DND-41 (cell line): ENCODE measurements at regions not wholly inside any gene's neighbourhood (a gene's known extent, or its start where the extent isn't known, plus 50 kb on each side); places are given as distances from the start of the nearest gene placed in this dataset.

ENCODE experiments used
- ATAC-seq: fragments of 200-7000 bp; cut with Tn5 transposase; 3 replicates; pipeline ENCODE4 v1.9.1; 2021; ENCODE audit warnings: low read depth; ENCODE audit not compliant: insufficient read depth
- DNase-seq: peaks from one replicate; pipeline ENCODE4 v3.0.0-alpha.2; 2020
- H2AFZ ChIP-seq: 2 replicates; pipeline ENCODE4 v1.6.0; 2012; ENCODE audit warnings: low read depth, low read length
- H3K27ac ChIP-seq: 2 replicates; pipeline ENCODE4 v1.5.1; 2012; ENCODE audit warnings: low read length, inconsistent platforms
- H3K27me3 ChIP-seq: fragments of 200-600 bp; sonication (generic); 2 replicates; pipeline ENCODE4 v1.6.0; 2012; ENCODE audit warnings: low read length, mild to moderate bottlenecking, inconsistent platforms; ENCODE audit not compliant: insufficient read depth, poor library complexity
- H3K36me3 ChIP-seq: 2 replicates; pipeline ENCODE4 v1.5.1; 2012; ENCODE audit warnings: low read length, inconsistent platforms; ENCODE audit not compliant: insufficient read depth
- H3K4me1 ChIP-seq: 2 replicates; pipeline ENCODE4 v1.5.1; 2012; ENCODE audit warnings: mild to moderate bottlenecking, low read length; ENCODE audit not compliant: insufficient read depth
- H3K4me2 ChIP-seq: 2 replicates; pipeline ENCODE4 v1.6.0; 2012; ENCODE audit warnings: mild to moderate bottlenecking, moderate library complexity, low read length, inconsistent platforms; ENCODE audit not compliant: insufficient read depth
- H3K4me3 ChIP-seq, 2 experiments: fragments of 200-600 bp in 1 of 2; shearing (Covaris generic) in 1 of 2; 2 replicates each; pipeline ENCODE4 v1.5.1; 2012 to 2016; ENCODE audit warnings: inconsistent platforms in 2 of 2, low read length in 2 of 2, mild to moderate bottlenecking in 2 of 2, low read depth in 1 of 2, moderate library complexity in 1 of 2
- H3K79me2 ChIP-seq: 2 replicates; pipeline ENCODE4 v1.6.0; 2012; ENCODE audit warnings: low read length, inconsistent platforms; ENCODE audit not compliant: insufficient read depth
- H3K9ac ChIP-seq: 2 replicates; pipeline ENCODE4 v1.6.0; 2012; ENCODE audit warnings: low read depth, mild to moderate bottlenecking, inconsistent platforms, low read length, moderate library complexity
- H3K9me3 ChIP-seq: 2 replicates; pipeline ENCODE4 v1.5.1; 2012; ENCODE audit warnings: low read length, moderate library complexity, mild to moderate bottlenecking, inconsistent platforms; ENCODE audit not compliant: insufficient read depth, severe bottlenecking
- H4K20me1 ChIP-seq: 2 replicates; pipeline ENCODE4 v1.6.0; 2012; ENCODE audit warnings: low read length; ENCODE audit not compliant: insufficient read depth
- CTCF ChIP-seq: IDR thresholded peaks from 2 replicates; pipeline ENCODE4 v1.5.1; 2012; ENCODE audit warnings: borderline replicate concordance, low read length, moderate library complexity, mild to moderate bottlenecking; ENCODE audit not compliant: poor library complexity, severe bottlenecking; ENCODE audit errors: extremely low read depth
- EZH2 ChIP-seq: IDR thresholded peaks from 3 replicates; pipeline ENCODE4 v1.6.1; 2012; ENCODE audit warnings: borderline replicate concordance, low read depth, mild to moderate bottlenecking, moderate library complexity, low read length, inconsistent platforms; ENCODE audit not compliant: severe bottlenecking

- DNase-seq (no peak), ATAC-seq (no peak)
- Histone ChIP-seq H3K9ac (no peak overlapping the region), H3K36me3 (no peaks in the 10 kb centered on the region), H3K9me3 (no peaks in the 10 kb centered on the region), H3K27ac (no peak overlapping the region), H4K20me1 (no peaks in the 10 kb centered on the region), H2AFZ (no peak overlapping the region), H3K4me1 (no peaks in the 10 kb centered on the region), H3K4me2 (no peak overlapping the region), H3K79me2 (no peaks in the 10 kb centered on the region), H3K27me3 (no peaks in the 10 kb centered on the region), H3K4me3 (no peak overlapping the region)
- no peak for TF ChIP-seq CTCF
- no peak for TF ChIP-seq EZH2
These were observed 202.9 kb upstream of the IER5L start for GRCh38 chr9:129380961-129381401.

- Histone ChIP-seq H3K79me2 (no peaks in the 10 kb centered on the region), H4K20me1 (no peaks in the 10 kb centered on the region), H2AFZ (no peak overlapping the region), H3K4me2 (no peak overlapping the region), H3K27ac (no peak overlapping the region), H3K36me3 (no peaks in the 10 kb centered on the region), H3K9me3 (no peaks in the 10 kb centered on the region), H3K4me1 (no peaks in the 10 kb centered on the region), H3K27me3 (no peaks in the 10 kb centered on the region), H3K4me3 (no peak overlapping the region), H3K9ac (no peak overlapping the region)
- ATAC-seq (no peak), DNase-seq (no peak)
- TF ChIP-seq CTCF = no peak
- TF ChIP-seq EZH2 = no peak
These were observed 201.8 kb upstream of the IER5L start for GRCh38 chr9:129379886-129380285.

DNA sequence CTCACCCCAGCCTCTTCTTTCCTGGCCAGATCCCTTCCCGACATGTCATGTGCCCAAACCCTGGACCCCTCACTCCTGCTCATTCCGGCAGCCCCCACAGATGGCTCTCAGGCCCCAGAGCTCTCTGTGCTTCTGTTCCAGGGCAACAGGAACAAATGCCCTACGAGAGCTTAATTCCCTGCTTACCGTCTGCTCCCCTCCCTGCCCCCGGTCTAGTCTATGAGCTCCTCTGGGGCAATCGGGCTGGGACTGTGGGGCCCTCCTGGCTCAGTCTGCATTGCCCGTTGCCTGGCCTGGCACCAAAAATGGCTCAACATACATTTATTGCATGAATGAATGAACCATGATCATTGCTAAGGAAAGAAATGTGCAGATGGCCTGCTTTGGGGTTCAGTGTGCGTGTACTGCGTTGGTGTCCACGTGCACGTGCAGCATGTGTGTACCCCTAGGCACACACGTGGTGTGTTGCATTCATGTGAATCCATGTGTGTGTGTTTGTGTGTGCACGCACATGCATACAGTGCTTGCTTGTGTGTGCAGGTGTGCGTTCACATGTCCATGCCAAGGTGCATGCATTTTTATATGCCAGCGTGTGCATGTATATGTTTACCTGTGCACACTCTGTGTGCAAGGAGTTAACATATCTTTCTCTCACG lies 201.2 kb upstream of the IER5L start:
- H3K9ac ChIP-seq = no peak overlapping the region
- no peaks in the 10 kb centered on the region for H4K20me1 ChIP-seq
- H3K4me3 ChIP-seq = no peak overlapping the region
- no peak overlapping the region for H3K4me2 ChIP-seq
- no peaks in the 10 kb centered on the region for H3K27me3 ChIP-seq
- ATAC-seq (no peak), DNase-seq (no peak)
- no peaks in the 10 kb centered on the region for H3K36me3 ChIP-seq
- H2AFZ ChIP-seq = no peak overlapping the region
- H3K27ac ChIP-seq = no peak overlapping the region
- no peaks in the 10 kb centered on the region for H3K9me3 ChIP-seq
- TF ChIP-seq EZH2 (no peak), CTCF (no peak)
- H3K79me2 ChIP-seq = no peaks in the 10 kb centered on the region
- no peaks in the 10 kb centered on the region for H3K4me1 ChIP-seq
